Superior temporal gyrus (tissue), 1 donor: ENCODE measurements at regions not wholly inside any gene's neighbourhood (a gene's known extent, or its start where the extent isn't known, plus 50 kb on each side); places are given as distances from the start of the nearest gene placed in this dataset.

Source experiments
- DNase-seq: peaks from one replicate; pipeline ENCODE4 v3.0.0-alpha.2; 2016; ENCODE audit errors: extremely low spot score

- no peak for DNase-seq
These were observed 65.8 kb upstream of the LY86 start for GRCh38 chr6:6522709-6523108.

- DNase-seq = no peak
These were observed 63.6 kb upstream of the LY86 start for GRCh38 chr6:6524951-6525350.

- no peak for DNase-seq
These were observed 62.6 kb upstream of the LY86 start for GRCh38 chr6:6525933-6526332.

GRCh38 chr6:6529275-6529674 is 59.2 kb upstream of the LY86 start:
- DNase-seq = no peak

GRCh38 chr6:6533176-6533575 is 55.3 kb upstream of the LY86 start:
- no peak for DNase-seq

GRCh38 chr6:6534399-6534798 is 54.1 kb upstream of the LY86 start:
- no peak for DNase-seq

- DNase-seq = no peak
These were observed 50.8 kb upstream of the LY86 start for GRCh38 chr6:6537488-6538260.

- DNase-seq = no peak
These were observed 50.3 kb upstream of the LY86 start for GRCh38 chr6:6538261-6538660.
